Amniotic stem cell (primary cell): ENCODE measurements at regions not wholly inside any gene's neighbourhood (a gene's known extent, or its start where the extent isn't known, plus 50 kb on each side); places are given as distances from the start of the nearest gene placed in this dataset.
A peak's percentile ranks its signal among the peaks of the same experiment; 100 is the strongest.
"Not testable (repeated sequence)": the region's sequence is repeated elsewhere in the genome, so short reads cannot be mapped to it uniquely, and the experiment has no call there.

ENCODE experiments used
- DNase-seq: peaks from one replicate; lab custom pipeline; 2025; lab: John Stamatoyannopoulos, UW

- DNase-seq: peak; percentile 81
Observed at GRCh38 chr17:47066841-47067682, 88.0 kb upstream of the RPRML start.

DNA sequence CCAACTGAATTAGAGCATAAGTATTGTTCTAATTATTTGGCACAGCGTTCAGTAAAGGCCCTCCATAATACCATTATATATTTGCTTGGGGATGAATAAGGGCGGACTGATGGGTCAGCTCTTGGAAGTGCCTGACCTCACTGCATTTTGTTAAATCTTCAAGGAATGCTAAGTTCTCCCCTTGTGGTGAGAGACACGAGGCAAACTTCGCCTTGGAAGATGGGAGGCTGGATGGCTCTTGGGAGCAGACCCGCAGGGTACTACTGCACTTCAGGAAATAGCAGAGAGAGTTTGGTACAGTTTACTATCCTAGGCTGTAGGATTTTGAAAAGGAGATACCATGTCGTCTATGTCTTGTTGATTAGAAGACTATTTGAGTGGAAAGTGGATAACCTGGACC, 87.0 kb upstream of the RPRML start:
- DNase-seq: no peak

DNA sequence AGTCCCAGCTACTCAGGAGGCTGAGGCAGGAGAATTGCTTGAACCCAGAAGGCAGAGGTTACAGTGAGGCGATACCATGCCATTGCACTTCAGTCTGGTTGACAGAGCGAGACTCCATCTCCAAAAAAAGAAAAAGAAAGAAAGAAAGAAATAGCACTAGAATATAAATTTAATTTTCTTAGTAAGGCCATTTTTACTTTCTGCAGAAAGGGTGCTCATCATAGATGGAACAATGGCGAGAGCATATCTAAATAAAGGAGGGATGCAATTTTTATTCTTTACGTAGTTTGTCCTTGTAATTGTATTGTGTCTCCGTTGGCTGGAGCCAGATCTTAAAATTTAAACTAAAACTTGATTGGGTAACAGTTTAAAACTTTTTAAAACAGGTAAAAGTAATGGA, 85.6 kb upstream of the RPRML start:
- DNase-seq: no peak

DNA sequence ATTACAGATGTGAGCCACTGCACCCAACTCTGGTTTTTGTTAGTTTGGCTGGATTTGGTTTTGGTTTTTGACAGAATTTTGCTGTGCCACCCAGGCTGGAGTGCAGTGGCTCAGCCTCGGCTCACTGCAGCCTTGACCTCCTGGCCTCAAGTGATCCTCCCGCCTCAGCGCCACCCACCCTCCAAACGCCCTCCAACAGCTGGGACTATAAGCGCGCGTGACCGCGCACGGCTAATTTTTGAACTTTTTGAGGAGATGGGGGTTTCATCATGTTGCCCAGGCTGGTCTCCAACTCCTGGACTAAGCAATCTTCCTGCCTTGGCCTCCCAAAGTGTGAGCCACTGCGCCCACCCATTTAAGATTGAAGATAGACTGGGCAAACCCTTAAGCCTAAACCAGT, 84.4 kb upstream of the RPRML start:
- DNase-seq: no peak

GRCh38 chr17:47062851-47063250, 83.8 kb upstream of the RPRML start:
- DNase-seq: not testable (repeated sequence)

DNA sequence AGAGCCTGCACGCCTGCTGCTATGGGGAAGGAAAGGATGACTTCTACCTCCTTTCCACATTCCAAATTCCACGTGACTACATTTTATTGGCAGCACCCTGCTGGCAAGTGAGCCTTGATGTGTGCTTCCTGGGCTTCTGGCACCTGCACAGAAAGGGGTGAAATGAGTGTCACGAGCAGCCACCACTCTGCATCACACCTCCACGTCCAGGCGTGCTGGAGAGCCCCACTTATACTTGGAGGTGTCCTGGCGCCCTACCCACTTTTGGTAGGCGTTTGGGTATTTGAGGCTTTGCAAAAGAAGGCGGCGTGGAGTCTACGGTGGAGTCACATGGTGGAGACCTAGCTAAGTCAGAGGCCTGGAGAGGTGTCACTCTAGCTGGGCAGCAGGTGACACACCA, 81.0 kb upstream of the RPRML start:
- DNase-seq: not testable (repeated sequence)

GRCh38 chr17:47057830-47058229, 78.8 kb upstream of the RPRML start:
- DNase-seq: no peak

DNA sequence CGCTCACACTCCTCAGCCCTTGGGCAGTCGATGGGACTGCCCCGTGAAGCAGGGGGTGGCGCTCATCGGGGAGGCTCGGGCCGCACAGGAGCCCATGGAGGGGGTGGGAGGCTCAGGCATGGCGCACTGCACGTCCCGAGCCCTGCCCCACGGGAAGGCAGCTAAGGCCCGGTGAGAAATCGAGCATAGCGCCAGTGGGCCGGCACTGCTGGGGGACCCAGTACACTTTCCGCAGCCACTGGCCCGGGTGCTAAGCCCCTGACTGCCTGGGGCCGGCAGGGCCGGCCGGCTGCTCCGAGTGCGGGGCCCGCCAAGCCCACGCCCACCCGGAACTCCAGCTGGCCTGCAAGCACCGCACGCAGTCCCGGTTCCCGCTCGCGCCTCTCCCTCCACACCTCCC, 78.2 kb upstream of the RPRML start:
- not testable (repeated sequence) for DNase-seq

DNA sequence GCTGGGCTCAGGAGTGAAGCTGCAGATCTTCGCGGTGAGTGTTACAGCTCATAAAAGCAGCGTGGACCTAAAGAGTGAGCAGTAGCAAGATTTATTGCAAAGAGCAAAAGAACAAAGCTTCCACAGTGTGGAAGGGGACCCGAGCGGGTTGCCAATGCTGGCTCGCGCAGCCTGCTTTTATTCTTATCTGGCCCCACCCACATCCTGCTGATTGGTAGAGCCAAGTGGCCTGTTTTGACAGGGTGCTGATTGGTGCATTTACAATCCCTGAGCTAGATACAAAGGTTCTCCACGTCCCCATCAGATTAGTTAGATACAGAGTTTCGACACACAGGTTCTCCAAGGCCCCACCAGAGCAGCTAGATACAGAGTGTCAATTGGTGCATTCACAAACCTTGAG, 77.6 kb upstream of the RPRML start:
- not testable (repeated sequence) for DNase-seq
